GM12878 (cell line): ENCODE measurements at regions not wholly inside any gene's neighbourhood (a gene's known extent, or its start where the extent isn't known, plus 50 kb on each side); places are given as distances from the start of the nearest gene placed in this dataset.

Experiments used
- CBFB ChIP-seq: IDR thresholded peaks from 2 replicates; pipeline ENCODE4 v1.6.1; 2016; ENCODE audit warnings: antibody characterized with exemption, low read depth
- CHD2 ChIP-seq: IDR thresholded peaks from 2 replicates; pipeline ENCODE4 v1.6.1; 2011; ENCODE audit warnings: low read depth, low read length, improper control_type of control experiment, borderline replicate concordance
- CTCF ChIP-seq, 3 experiments: IDR thresholded peaks in 2 of 3; conservative IDR thresholded peaks in 1 of 3; 2 replicates each; pipeline ENCODE4 v1.5.1; 2011; ENCODE audit warnings: low read depth in 3 of 3, low read length in 3 of 3, mild to moderate bottlenecking in 3 of 3, control low read depth in 2 of 3, moderate library complexity in 2 of 3, inconsistent platforms in 1 of 3, mixed read lengths in 1 of 3; ENCODE audit not compliant: control insufficient read depth in 2 of 3, insufficient read depth in 1 of 3; ENCODE audit errors: extremely low read depth in 1 of 3
- E2F4 ChIP-seq: IDR thresholded peaks from 2 replicates; pipeline ENCODE4 v1.6.1; 2012; ENCODE audit warnings: low read depth, low read length, improper control_type of control experiment
- JUNB ChIP-seq: IDR thresholded peaks from 2 replicates; pipeline ENCODE4 v1.6.1; 2016; ENCODE audit warnings: antibody characterized with exemption, mild to moderate bottlenecking
- MXI1 ChIP-seq: fragments of 150-350 bp; IDR thresholded peaks from 2 replicates; pipeline ENCODE4 v1.6.1; 2011; ENCODE audit warnings: low read depth, mild to moderate bottlenecking, inconsistent platforms, low read length, improper control_type of control experiment
- MYC ChIP-seq: IDR thresholded peaks from 2 replicates; pipeline ENCODE4 v1.6.1; 2011; ENCODE audit warnings: mild to moderate bottlenecking, low read length, moderate library complexity, inconsistent platforms; ENCODE audit not compliant: insufficient read depth, insufficient replicate concordance, insufficient read length, severe bottlenecking
- POLR2A ChIP-seq: IDR thresholded peaks from 2 replicates; pipeline ENCODE4 v1.6.1; 2011; ENCODE audit warnings: low read depth, mild to moderate bottlenecking, low read length
- POLR2AphosphoS5 ChIP-seq: IDR thresholded peaks from 2 replicates; pipeline ENCODE4 v1.6.1; 2011; ENCODE audit warnings: mild to moderate bottlenecking, low read length, inconsistent platforms
- RFX5 ChIP-seq: IDR thresholded peaks from 2 replicates; pipeline ENCODE4 v1.6.1; 2011; ENCODE audit warnings: low read depth, low read length, improper control_type of control experiment
- SPI1 ChIP-seq: IDR thresholded peaks from 2 replicates; pipeline ENCODE4 v1.6.1; 2011; ENCODE audit warnings: low read depth, mild to moderate bottlenecking, low read length, moderate library complexity, borderline replicate concordance; ENCODE audit not compliant: insufficient read depth

- TF ChIP-seq POLR2AphosphoS5, result no peak
- no peak for TF ChIP-seq RFX5
- TF ChIP-seq E2F4, result no peak
- no peak for TF ChIP-seq JUNB
- no peak for TF ChIP-seq CBFB
- no peak for TF ChIP-seq CTCF (IDR thresholded peaks at IDR 0.05 in 2 of 3, conservative IDR thresholded peaks at IDR 0.05 in 1 of 3; ENCODE audit: control insufficient read depth in 2 of 3, extremely low read depth in 1 of 3, insufficient read depth in 1 of 3, low read depth in 3 of 3, low read length in 3 of 3)
- no peak for TF ChIP-seq MXI1
- no peak for TF ChIP-seq SPI1
- TF ChIP-seq MYC, result no peak
- TF ChIP-seq POLR2A, result no peak
- TF ChIP-seq CHD2, result no peak
Measured at GRCh38 chr5:106094204-106094607, 1576.5 kb downstream of the EFNA5 start.
